H1 (cell line): ENCODE measurements at regions not wholly inside any gene's neighbourhood (a gene's known extent, or its start where the extent isn't known, plus 50 kb on each side); places are given as distances from the start of the nearest gene placed in this dataset.

Experiments used
- CTCF ChIA-PET: fragments of 300-600 bp; sonication (Branson Sonifier 250); formaldehyde crosslinking; loops from one replicate; lab custom pipeline; 2021; ENCODE audit not compliant: partially characterized antibody; lab: Charles Lee
- POLR2A ChIA-PET: fragments of 300-600 bp; sonication (Branson Sonifier 250); formaldehyde crosslinking; loops from one replicate; lab custom pipeline; 2021; ENCODE audit warnings: inconsistent platforms; ENCODE audit not compliant: partially characterized antibody; lab: Charles Lee
- DNase-seq, 2 experiments: peaks; one replicate each; pipeline versions ENCODE4 v3.0.0 to v3.0.0-alpha.2; 2010 to 2022; ENCODE audit warnings: low spot score in 2 of 2, low read depth in 1 of 2, mixed read lengths in 1 of 2
- FAIRE-seq: peaks from 2 replicates; lab custom pipeline; 2011; peaks lifted over from hg19 to GRCh38; lab: Jason Lieb, UNC
- H2AFZ ChIP-seq: 2 replicates; pipeline ENCODE4 v1.8.1; 2012; ENCODE audit warnings: low read length, inconsistent platforms
- H2AK5ac ChIP-seq: 2 replicates; pipeline ENCODE4 v1.6.1; 2013; ENCODE audit warnings: low read depth, low read length
- H2BK120ac ChIP-seq: replicated peaks from 2 replicates; pipeline ENCODE3; 2013; ENCODE audit warnings: low read depth, low read length, inconsistent platforms
- H2BK12ac ChIP-seq: 2 replicates; pipeline ENCODE4 v1.6.1; 2013; ENCODE audit warnings: low read depth, low read length
- H2BK15ac ChIP-seq: 2 replicates; pipeline ENCODE4 v1.6.1; 2013; ENCODE audit warnings: low read length
- H2BK20ac ChIP-seq: 2 replicates; pipeline ENCODE4 v1.6.1; 2013; ENCODE audit warnings: low read length
- H2BK5ac ChIP-seq: 2 replicates; pipeline ENCODE4 v1.6.1; 2013; ENCODE audit warnings: low read depth, low read length
- H3K14ac ChIP-seq: 2 replicates; pipeline ENCODE4 v1.6.1; 2013; ENCODE audit warnings: inconsistent platforms; ENCODE audit not compliant: insufficient read length
- H3K18ac ChIP-seq: 2 replicates; pipeline ENCODE4 v1.6.1; 2013; ENCODE audit warnings: low read length; ENCODE audit errors: extremely low read depth
- H3K23ac ChIP-seq: 2 replicates; pipeline ENCODE4 v1.6.1; 2013; ENCODE audit warnings: inconsistent platforms; ENCODE audit not compliant: insufficient read length
- H3K23me2 ChIP-seq: 2 replicates; pipeline ENCODE4 v1.6.1; 2013; ENCODE audit warnings: low read depth, low read length
- H3K27ac ChIP-seq: 2 replicates; pipeline ENCODE4 v1.6.1; 2011; ENCODE audit warnings: low read depth, low read length, inconsistent platforms
- H3K27me3 ChIP-seq, 4 experiments: replicated peaks in 1 of 4; 1 replicate in 1 of 4; 2 replicates in 3 of 4; pipeline versions ENCODE4 v1.6.1 to v1.8.1; 2011 to 2013; ENCODE audit warnings: low read length in 3 of 4, mild to moderate bottlenecking in 3 of 4, inconsistent platforms in 2 of 4, mixed read lengths in 2 of 4, moderate library complexity in 1 of 4; ENCODE audit not compliant: control insufficient read depth in 3 of 4, insufficient read depth in 3 of 4; ENCODE audit errors: extremely low read depth in 1 of 4
- H3K36me3 ChIP-seq, 4 experiments: 2 replicates each; pipeline versions ENCODE4 v1.6.1 to v1.8.1; 2011 to 2013; ENCODE audit warnings: mild to moderate bottlenecking in 4 of 4, low read length in 3 of 4, moderate library complexity in 2 of 4, control low read depth in 1 of 4, inconsistent platforms in 1 of 4; ENCODE audit not compliant: insufficient read depth in 4 of 4, control insufficient read depth in 2 of 4
- H3K4ac ChIP-seq: replicated peaks from 2 replicates; pipeline ENCODE3; 2013; ENCODE audit warnings: low read length, low read depth, mixed read lengths, inconsistent platforms; ENCODE audit not compliant: insufficient read length
- H3K4me1 ChIP-seq, 4 experiments: replicated peaks in 1 of 4; 1 replicate in 1 of 4; 2 replicates in 3 of 4; pipeline versions ENCODE4 v1.6.1 to v1.8.1; 2011 to 2013; ENCODE audit warnings: low read length in 3 of 4, inconsistent platforms in 2 of 4, mixed read lengths in 1 of 4; ENCODE audit not compliant: insufficient read depth in 4 of 4, control insufficient read depth in 3 of 4
- H3K4me2 ChIP-seq, 2 experiments: 2 replicates each; pipeline versions ENCODE4 v1.6.1 to v1.8.1; 2011 to 2013; ENCODE audit warnings: low read depth in 2 of 2, low read length in 2 of 2, control low read depth in 1 of 2, inconsistent platforms in 1 of 2, mild to moderate bottlenecking in 1 of 2; ENCODE audit not compliant: insufficient read depth in 1 of 2
- H3K4me3 ChIP-seq, 4 experiments: fragments of 200-600, 300-600 bp in 1 of 4; sonication (generic), shearing (Covaris generic), sonication (Bioruptor Twin) in 1 of 4; 2 replicates each; pipeline versions ENCODE4 v1.5.1 to v1.8.1; 2011 to 2016; ENCODE audit warnings: low read length in 4 of 4, low read depth in 3 of 4, control low read depth in 2 of 4, inconsistent platforms in 2 of 4, mild to moderate bottlenecking in 2 of 4, mixed read lengths in 1 of 4, moderate library complexity in 1 of 4; ENCODE audit not compliant: insufficient read depth in 2 of 4; ENCODE audit errors: extremely low read depth in 1 of 4
- H3K56ac ChIP-seq: replicated peaks from 2 replicates; pipeline ENCODE3; 2013; ENCODE audit warnings: low read depth, mild to moderate bottlenecking, mixed read lengths, low read length, inconsistent platforms; ENCODE audit not compliant: insufficient read length
- H3K79me1 ChIP-seq: 2 replicates; pipeline ENCODE4 v1.6.1; 2013; ENCODE audit warnings: low read depth, low read length, control low read depth
- H3K79me2 ChIP-seq, 2 experiments: 2 replicates each; pipeline versions ENCODE4 v1.6.1 to v1.8.1; 2012 to 2013; ENCODE audit warnings: low read length in 2 of 2, mild to moderate bottlenecking in 2 of 2, inconsistent platforms in 1 of 2; ENCODE audit not compliant: insufficient read depth in 2 of 2, control insufficient read depth in 1 of 2
- H3K9ac ChIP-seq, 4 experiments: replicated peaks in 1 of 4; 1 replicate in 1 of 4; 2 replicates in 3 of 4; pipeline versions ENCODE4 v1.6.1 to v1.8.1; 2011 to 2013; ENCODE audit warnings: low read depth in 3 of 4, low read length in 3 of 4, control low read depth in 2 of 4, mild to moderate bottlenecking in 2 of 4, moderate library complexity in 2 of 4, inconsistent platforms in 1 of 4; ENCODE audit errors: extremely low read depth in 1 of 4
- H3K9me3 ChIP-seq, 2 experiments: 2 replicates each; pipeline versions ENCODE4 v1.6.1 to v1.8.1; 2012 to 2013; ENCODE audit warnings: mild to moderate bottlenecking in 2 of 2, moderate library complexity in 2 of 2, control low read depth in 1 of 2, inconsistent platforms in 1 of 2, low read depth in 1 of 2, low read length in 1 of 2, mixed read lengths in 1 of 2; ENCODE audit not compliant: insufficient read depth in 2 of 2
- H4K20me1 ChIP-seq, 2 experiments: replicated peaks in 1 of 2; 2 replicates each; pipeline versions ENCODE3 to v1.8.1; 2011 to 2013; ENCODE audit warnings: inconsistent platforms in 2 of 2, low read length in 2 of 2, mild to moderate bottlenecking in 1 of 2; ENCODE audit not compliant: insufficient read depth in 2 of 2, control insufficient read depth in 1 of 2
- H4K5ac ChIP-seq: 2 replicates; pipeline ENCODE4 v1.6.1; 2013; ENCODE audit warnings: low read length, low read depth, mixed read lengths, inconsistent platforms; ENCODE audit not compliant: insufficient read length
- H4K8ac ChIP-seq: 2 replicates; pipeline ENCODE4 v1.8.0; 2013; ENCODE audit warnings: mild to moderate bottlenecking, moderate library complexity, low read length, inconsistent platforms; ENCODE audit not compliant: insufficient read depth; ENCODE audit errors: extremely low read depth
- H4K91ac ChIP-seq: replicated peaks from 2 replicates; pipeline ENCODE3; 2013; ENCODE audit warnings: low read length, mixed read lengths, inconsistent platforms; ENCODE audit not compliant: insufficient read length
- CBX8 ChIP-seq: fragments of 300-800, 300-1000 bp; sonication (generic); IDR thresholded peaks from 2 replicates; pipeline ENCODE4 v1.7.1; 2016; ENCODE audit warnings: low read depth, low read length, borderline replicate concordance
- CREB1 ChIP-seq: IDR thresholded peaks from 2 replicates; pipeline ENCODE4 v1.6.1; 2012; ENCODE audit warnings: inconsistent platforms
- JUND ChIP-seq: IDR thresholded peaks from 2 replicates; pipeline ENCODE4 v1.6.1; 2011; ENCODE audit warnings: mild to moderate bottlenecking, improper control_type of control experiment, low read length
- USF2 ChIP-seq: IDR thresholded peaks from 2 replicates; pipeline ENCODE4 v1.6.1; 2011; ENCODE audit warnings: low read length, improper control_type of control experiment
- WGBS, 2 experiments: shearing (Covaris generic) in 1 of 2; methylation state at CpG; one replicate each; pipeline versions ENCODE4 v1.1.6 to v1.1.7; 2013 to 2015; ENCODE audit warnings: low lambda C conversion rate in 2 of 2, mixed read lengths in 2 of 2, inconsistent platforms in 1 of 2, low coverage in 1 of 2, missing lambda C conversion rate in 1 of 2; ENCODE audit not compliant: insufficient replicate concordance in 2 of 2, insufficient coverage in 1 of 2, insufficient read length in 1 of 2; ENCODE audit errors: extremely low coverage in 1 of 2, missing lambda C conversion rate in 1 of 2; 5-methylcytosine and 5-hydroxymethylcytosine counted together
- TF ChIP-seq, protein P1 (sequence below), 3 experiments: IDR thresholded peaks; 1 replicate in 2 of 3; 2 replicates in 1 of 3; pipeline versions ENCODE4 v1.5.1 to v1.6.1; 2011; ENCODE audit warnings: low read length in 3 of 3, mild to moderate bottlenecking in 3 of 3, inconsistent platforms in 2 of 3, low read depth in 1 of 3, moderate library complexity in 1 of 3; ENCODE audit not compliant: insufficient read depth in 1 of 3; ENCODE audit errors: control extremely low read depth in 1 of 3

DNA sequence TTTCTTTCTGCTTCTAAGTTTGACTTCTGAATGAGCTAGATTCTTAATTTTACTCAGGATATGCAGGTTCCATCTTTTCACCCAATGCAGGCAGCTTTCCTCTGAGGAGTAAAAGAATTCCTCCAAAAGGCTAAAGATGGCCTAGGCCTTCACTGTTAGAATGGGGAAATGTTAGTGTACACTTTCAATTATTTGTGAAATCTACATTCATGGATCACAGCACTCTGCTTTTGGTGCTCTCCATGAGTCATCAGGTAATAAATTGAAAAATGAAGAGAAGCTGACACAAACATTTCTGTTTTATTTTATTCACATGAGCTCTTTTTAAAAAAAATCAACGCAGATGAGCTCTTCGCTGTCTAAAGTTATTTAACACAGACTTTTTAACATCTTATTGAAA lies 502.5 kb upstream of the GOLIM4 start:
- Histone ChIP-seq H2BK15ac (no peak overlapping the region), H4K5ac (no peak overlapping the region), H3K23ac (no peak overlapping the region), H4K20me1 (no peaks in the 10 kb centered on the region), H3K23me2 (no peaks in the 10 kb centered on the region), H3K18ac (no peak overlapping the region), H2BK20ac (no peak overlapping the region), H2AFZ (no peak overlapping the region), H3K79me1 (no peaks in the 10 kb centered on the region), H4K91ac (no peak overlapping the region), H3K4me3 (no peak overlapping the region), H3K79me2 (no peaks in the 10 kb centered on the region), H3K9ac (no peak overlapping the region), H2BK12ac (no peak overlapping the region), H2BK5ac (no peak overlapping the region), H3K27ac (no peak overlapping the region), H3K4me2 (no peak overlapping the region), H3K27me3 (no peaks in the 10 kb centered on the region), H3K4me1 (no peaks in the 10 kb centered on the region), H2AK5ac (no peak overlapping the region), H3K36me3 (no peaks in the 10 kb centered on the region; a peak in 1 of 8 replicates), H3K4ac (no peak overlapping the region), H3K9me3 (no peaks in the 10 kb centered on the region), H2BK120ac (no peak overlapping the region), H3K14ac (no peak overlapping the region), H4K8ac (no peak overlapping the region), H3K56ac (no peak overlapping the region)
- DNase-seq, result no peak
- ChIA-PET CTCF (interaction anchor here (1.0 to 2.2 kb wide), 3 partner anchors 10 to 22 kb away, joined by 3 to 9 read pairs (median 4); no protein-coding TSS in a partner anchor), POLR2A (no interaction called here)
- 95% methylated on average over 2 of the region's 2 CpGs; no CpG with 5 or more reads in 1 of the 2 experiments for WGBS, 2 experiments
- TF ChIP-seq, protein P1, sequence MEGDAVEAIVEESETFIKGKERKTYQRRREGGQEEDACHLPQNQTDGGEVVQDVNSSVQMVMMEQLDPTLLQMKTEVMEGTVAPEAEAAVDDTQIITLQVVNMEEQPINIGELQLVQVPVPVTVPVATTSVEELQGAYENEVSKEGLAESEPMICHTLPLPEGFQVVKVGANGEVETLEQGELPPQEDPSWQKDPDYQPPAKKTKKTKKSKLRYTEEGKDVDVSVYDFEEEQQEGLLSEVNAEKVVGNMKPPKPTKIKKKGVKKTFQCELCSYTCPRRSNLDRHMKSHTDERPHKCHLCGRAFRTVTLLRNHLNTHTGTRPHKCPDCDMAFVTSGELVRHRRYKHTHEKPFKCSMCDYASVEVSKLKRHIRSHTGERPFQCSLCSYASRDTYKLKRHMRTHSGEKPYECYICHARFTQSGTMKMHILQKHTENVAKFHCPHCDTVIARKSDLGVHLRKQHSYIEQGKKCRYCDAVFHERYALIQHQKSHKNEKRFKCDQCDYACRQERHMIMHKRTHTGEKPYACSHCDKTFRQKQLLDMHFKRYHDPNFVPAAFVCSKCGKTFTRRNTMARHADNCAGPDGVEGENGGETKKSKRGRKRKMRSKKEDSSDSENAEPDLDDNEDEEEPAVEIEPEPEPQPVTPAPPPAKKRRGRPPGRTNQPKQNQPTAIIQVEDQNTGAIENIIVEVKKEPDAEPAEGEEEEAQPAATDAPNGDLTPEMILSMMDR (IDR thresholded peaks at IDR 0.05; ENCODE audit: control extremely low read depth in 1 of 3, insufficient read depth in 1 of 3, low read depth in 1 of 3, low read length in 3 of 3), result no peak
- TF ChIP-seq CBX8 (no peak), JUND (no peak), CREB1 (no peak), USF2 (no peak)
- FAIRE-seq, result no peak
